Coronary artery (tissue), 2 donors: ENCODE measurements at regions not wholly inside any gene's neighbourhood (a gene's known extent, or its start where the extent isn't known, plus 50 kb on each side); places are given as distances from the start of the nearest gene placed in this dataset.

ENCODE experiments used
- DNase-seq: peaks from one replicate; pipeline ENCODE4 v3.0.0-alpha.2; 2017; ENCODE audit warnings: low spot score
- H3K27ac ChIP-seq, 2 donors: fragments of 200-600 bp; sonication (generic); one replicate each; pipeline ENCODE4 v1.5.1; 2016 to 2019
- H3K4me3 ChIP-seq: fragments of 200-600 bp; sonication (generic); 2 replicates; pipeline ENCODE4 v1.5.1; 2016; ENCODE audit warnings: mild to moderate bottlenecking, moderate library complexity
- TF ChIP-seq, protein P1 (sequence below): fragments of 200-600 bp; sonication (generic); IDR thresholded peaks from one replicate; pipeline ENCODE4 v1.5.1; 2019; ENCODE audit warnings: antibody characterized with exemption

DNA sequence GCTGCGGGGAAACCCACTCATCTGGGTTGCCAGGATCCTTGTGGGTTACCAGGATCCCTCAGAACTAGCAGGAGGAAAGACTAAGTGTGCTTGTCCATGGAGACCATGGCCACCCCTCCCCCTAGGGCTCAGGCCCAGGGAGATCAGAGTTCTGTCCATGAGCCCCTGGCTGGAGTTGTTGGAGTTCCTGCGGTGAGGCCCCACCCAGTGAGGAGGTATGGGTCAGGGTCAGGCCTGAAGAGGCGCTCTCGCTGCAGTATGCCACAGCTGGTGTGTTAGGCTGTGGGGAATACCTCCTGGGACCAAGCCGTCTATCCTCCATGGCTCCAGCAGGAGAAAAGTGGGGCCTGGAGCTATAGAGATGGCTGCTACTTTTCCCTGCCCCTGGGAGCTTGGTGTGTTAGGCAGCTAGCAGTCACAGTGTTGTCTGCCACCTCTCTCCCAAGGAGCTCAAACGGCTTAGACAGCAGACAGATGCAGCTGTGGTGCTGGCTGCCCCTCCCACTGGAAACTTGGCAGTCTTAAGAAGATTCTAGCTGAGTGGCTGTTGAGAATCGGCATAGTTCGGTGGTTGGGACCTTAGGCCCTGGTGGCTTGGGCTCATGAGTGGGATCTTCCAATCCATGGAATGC is 240.3 kb upstream of the CELF4 start:
- Histone ChIP-seq H3K27ac (no peak overlapping the region), H3K4me3 (no peak overlapping the region)
- no peak for DNase-seq
- TF ChIP-seq, protein P1, sequence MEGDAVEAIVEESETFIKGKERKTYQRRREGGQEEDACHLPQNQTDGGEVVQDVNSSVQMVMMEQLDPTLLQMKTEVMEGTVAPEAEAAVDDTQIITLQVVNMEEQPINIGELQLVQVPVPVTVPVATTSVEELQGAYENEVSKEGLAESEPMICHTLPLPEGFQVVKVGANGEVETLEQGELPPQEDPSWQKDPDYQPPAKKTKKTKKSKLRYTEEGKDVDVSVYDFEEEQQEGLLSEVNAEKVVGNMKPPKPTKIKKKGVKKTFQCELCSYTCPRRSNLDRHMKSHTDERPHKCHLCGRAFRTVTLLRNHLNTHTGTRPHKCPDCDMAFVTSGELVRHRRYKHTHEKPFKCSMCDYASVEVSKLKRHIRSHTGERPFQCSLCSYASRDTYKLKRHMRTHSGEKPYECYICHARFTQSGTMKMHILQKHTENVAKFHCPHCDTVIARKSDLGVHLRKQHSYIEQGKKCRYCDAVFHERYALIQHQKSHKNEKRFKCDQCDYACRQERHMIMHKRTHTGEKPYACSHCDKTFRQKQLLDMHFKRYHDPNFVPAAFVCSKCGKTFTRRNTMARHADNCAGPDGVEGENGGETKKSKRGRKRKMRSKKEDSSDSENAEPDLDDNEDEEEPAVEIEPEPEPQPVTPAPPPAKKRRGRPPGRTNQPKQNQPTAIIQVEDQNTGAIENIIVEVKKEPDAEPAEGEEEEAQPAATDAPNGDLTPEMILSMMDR, result no peak

DNA sequence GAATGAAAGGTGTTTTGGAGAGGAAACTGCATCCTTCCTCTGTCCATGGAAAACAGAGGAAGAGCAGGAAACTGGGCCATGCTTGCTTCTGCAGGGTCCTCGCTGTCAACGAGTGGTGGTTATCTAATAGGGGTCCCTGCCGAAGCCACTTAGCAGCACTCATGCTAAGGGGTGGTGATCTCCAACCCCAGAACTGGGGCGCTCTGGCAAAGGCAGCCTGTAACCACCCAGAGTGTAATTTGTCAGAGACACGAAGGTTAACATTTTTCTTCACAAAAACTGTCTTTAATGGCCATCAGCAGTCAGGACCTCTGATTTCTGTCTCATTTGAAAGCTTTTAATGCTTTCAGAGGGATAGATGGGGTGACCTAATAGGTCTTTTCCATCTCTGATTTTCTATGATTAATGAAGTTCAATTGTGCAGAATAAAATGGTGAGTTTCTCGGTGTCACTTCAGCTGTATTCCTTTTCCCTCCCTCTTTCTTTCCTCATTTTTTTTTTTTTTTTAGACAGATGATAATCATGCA is 231.3 kb upstream of the CELF4 start:
- no peak overlapping the region for H3K4me3 ChIP-seq
- DNase-seq, result no peak
- H3K27ac ChIP-seq, result no peak overlapping the region
- TF ChIP-seq, protein P1, result no peak

DNA sequence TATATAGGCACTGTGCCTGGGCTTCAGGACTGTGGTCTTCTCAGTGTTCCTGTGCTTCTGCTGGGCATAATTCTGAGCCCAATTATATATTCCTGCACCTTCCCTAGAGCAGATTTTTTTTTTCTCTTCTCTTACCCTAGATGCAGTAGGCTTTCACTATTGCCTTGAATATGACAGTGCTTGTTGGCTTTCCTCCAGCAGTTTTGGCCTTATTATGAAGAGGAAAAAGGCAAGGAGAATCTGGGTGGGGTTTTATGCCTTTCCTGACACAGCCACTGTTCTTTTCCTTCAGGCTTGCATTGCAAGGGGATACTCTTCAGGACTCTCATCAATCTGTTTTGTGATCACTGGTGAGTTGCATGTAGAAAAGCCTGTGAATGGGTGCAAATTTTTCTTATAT is 221.9 kb upstream of the CELF4 start:
- no peak overlapping the region for H3K4me3 ChIP-seq
- TF ChIP-seq, protein P1, result no peak
- no peak for DNase-seq
- no peak overlapping the region for H3K27ac ChIP-seq

DNA sequence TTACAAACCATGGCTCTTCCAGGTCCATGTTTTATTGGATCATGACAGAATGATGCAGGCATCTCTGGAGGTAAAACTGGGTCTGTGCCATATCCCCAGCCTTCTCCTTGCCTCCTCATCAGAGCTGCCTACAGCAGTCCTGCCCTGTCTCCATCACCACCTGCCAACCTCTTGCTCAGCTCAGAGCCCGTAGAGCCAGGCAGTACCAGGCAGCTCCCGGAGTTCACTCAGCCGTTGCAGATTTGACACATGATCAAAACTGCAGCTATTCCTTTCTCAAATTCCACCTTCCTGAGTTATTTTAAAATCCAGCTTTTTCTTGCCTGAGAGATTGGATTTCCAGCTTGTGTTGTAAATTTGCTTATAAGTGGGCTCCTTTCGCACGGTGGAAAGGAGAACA is 218.2 kb upstream of the CELF4 start:
- Histone ChIP-seq H3K4me3 (no peak overlapping the region), H3K27ac (no peak overlapping the region)
- TF ChIP-seq, protein P1, result no peak
- no peak for DNase-seq

DNA sequence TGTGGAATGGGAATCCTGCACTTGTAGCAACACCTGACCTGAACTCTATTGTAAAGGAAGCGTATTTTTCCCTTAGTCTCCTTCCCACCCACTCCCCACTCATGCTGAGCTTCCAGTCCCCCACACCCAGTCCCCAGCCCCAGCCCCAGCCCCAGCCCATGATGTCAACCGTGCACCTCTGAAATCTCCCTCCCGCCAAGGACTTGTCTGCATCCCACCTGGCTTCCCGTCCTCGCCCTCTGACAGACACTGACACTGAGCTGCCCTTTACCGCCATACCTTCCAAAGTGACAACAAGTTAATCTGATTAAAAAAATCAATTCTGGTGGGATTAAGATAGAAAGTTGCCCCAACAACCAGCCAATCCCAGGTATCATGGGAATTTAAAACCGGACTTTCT is 213.6 kb upstream of the CELF4 start:
- H3K27ac ChIP-seq, result no peak overlapping the region
- H3K4me3 ChIP-seq, result no peak overlapping the region
- DNase-seq, result no peak
- TF ChIP-seq, protein P1, result no peak

DNA sequence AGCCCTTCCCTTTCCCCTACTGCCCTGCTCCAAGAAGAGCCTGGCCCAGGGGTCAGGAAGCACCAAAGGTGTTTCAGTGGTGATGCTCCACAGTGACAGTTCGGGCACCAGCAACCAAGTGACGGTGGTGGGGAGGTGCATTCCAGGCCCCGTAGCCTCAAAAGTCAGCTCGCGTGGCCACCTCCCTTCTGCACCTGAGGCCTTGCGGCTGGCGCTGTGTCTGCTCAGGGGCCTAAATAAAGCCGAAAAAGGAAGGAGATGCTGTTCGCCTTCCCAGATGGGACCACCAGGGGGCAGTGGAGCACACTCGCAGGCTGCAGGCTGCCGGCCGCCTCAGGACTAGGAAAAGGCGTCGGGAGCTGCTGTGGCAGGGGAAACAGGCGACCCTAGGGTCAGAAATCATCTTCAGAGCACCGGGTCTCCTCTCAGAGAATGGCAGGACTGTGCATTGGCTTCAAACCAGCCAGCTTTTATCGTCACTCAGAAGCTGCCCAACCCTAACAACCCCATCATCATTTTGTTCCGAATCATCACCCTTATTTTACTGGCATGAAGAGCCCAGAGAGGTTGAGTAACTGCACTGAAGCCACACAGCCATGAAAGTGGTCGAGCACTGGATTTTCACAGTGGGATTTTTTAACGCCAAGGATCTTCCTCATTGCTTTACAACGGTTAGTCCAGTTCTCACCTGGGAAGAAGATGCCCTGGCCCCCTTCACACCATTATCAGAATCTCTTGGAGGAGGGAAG is 213.0 kb upstream of the CELF4 start:
- Histone ChIP-seq H3K4me3 (no peak overlapping the region), H3K27ac (no peak overlapping the region)
- TF ChIP-seq, protein P1, result no peak
- no peak for DNase-seq

DNA sequence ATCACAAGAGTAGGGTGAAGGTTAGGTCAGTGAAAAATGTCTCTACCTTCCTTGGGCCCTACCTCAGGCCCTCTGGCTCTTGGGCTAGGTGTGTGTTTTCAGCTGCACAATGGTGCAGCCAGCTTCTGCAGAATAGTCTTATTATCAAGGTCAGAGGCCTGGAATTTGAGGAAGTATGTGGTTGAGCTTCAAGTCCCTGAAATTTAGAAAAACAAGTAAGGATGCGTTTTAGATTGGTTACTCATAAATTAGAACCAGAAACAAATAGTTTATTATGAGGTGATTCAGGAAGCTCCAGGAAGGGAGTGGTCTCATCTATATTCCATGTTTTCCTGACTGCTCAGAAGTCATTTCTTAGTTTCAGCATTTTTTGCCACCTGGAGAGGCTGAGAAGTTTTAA is 204.2 kb upstream of the CELF4 start:
- DNase-seq, result no peak
- TF ChIP-seq, protein P1, result no peak
- no peak overlapping the region for H3K27ac ChIP-seq
- H3K4me3 ChIP-seq, result no peak overlapping the region
